ENCODE measurements at regions not wholly inside any gene's neighbourhood (a gene's known extent, or its start where the extent isn't known, plus 50 kb on each side); places are given as distances from the start of the nearest gene placed in this dataset.

GRCh38 chr2:120683701-120684100 is 52.0 kb upstream of the GLI2 start:
- WGBS, 2 donors (ENCODE audit: low coverage in 1 of 2) = 100% methylated on average over 1 of the region's 4 CpGs
- ATAC-seq = no peak
- Histone ChIP-seq H3K9me3 (no peaks in the 10 kb centered on the region), H3K4me3 (no peak overlapping the region), H3K27ac (no peak overlapping the region), H3K4me1 (peaks cover 0 to 9% (median 0%) of the 10 kb centered on the region in 3 donors), H3K36me3 (no peaks in the 10 kb centered on the region), H3K27me3 (peaks cover 47% of the 10 kb centered on the region)
- TF ChIP-seq POLR2AphosphoS5 (IDR thresholded peaks at IDR 0.05) (no peak), POLR2A (IDR thresholded peaks at IDR 0.05) (no peak), EP300 (IDR thresholded peaks at IDR 0.05) (no peak), CTCF (IDR thresholded peaks at IDR 0.05) (no peak)

- 38 to 65% methylated on average over 4 to 8 of the region's 9 CpGs for WGBS, 2 donors (ENCODE audit: low coverage in 1 of 2)
Measured at GRCh38 chr2:120684289-120685065, 51.2 kb upstream of the GLI2 start.

GRCh38 chr2:120685066-120685973 is 50.3 kb upstream of the GLI2 start:
- Histone ChIP-seq H3K27me3 (peaks cover 38% of the 10 kb centered on the region), H3K27ac (no peak overlapping the region), H3K36me3 (no peaks in the 10 kb centered on the region), H3K4me3 (no peak overlapping the region), H3K9me3 (no peaks in the 10 kb centered on the region), H3K4me1 (peaks cover 0 to 5% (median 0%) of the 10 kb centered on the region in 3 donors)
- TF ChIP-seq CTCF (IDR thresholded peaks at IDR 0.05) (no peak), EP300 (IDR thresholded peaks at IDR 0.05) (no peak), POLR2A (IDR thresholded peaks at IDR 0.05) (no peak), POLR2AphosphoS5 (IDR thresholded peaks at IDR 0.05) (no peak)
- 17% methylated on average over 1 of the region's 5 CpGs; no CpG with 5 or more reads in 1 of the 2 donors for WGBS, 2 donors (ENCODE audit: low coverage in 1 of 2)
- no peak for ATAC-seq

More at GRCh38 chr2:120684289-120685065, 51.2 kb upstream of the GLI2 start:
- TF ChIP-seq POLR2A (IDR thresholded peaks at IDR 0.05) (no peak), POLR2AphosphoS5 (IDR thresholded peaks at IDR 0.05) (no peak), CTCF (IDR thresholded peaks at IDR 0.05) (no peak), EP300 (IDR thresholded peaks at IDR 0.05) (no peak)
- H3K27me3 ChIP-seq = peaks cover 42% of the 10 kb centered on the region
- no peak overlapping the region for H3K27ac ChIP-seq
- ATAC-seq = no peak
- no peaks in the 10 kb centered on the region for H3K36me3 ChIP-seq
- no peaks in the 10 kb centered on the region for H3K9me3 ChIP-seq
- H3K4me3 ChIP-seq = no peak overlapping the region
- H3K4me1 ChIP-seq = peaks cover 0 to 9% (median 0%) of the 10 kb centered on the region in 3 donors

Small RNA genes in the stretch of these regions (small RNA-seq; reads per million reads assigned to genes)
- gene RF00019 = 0 reads per million in 4 donors

Data from gastroesophageal sphincter (tissue), 4 donors.